Kidney epithelial cell (primary cell): ENCODE measurements at regions not wholly inside any gene's neighbourhood (a gene's known extent, or its start where the extent isn't known, plus 50 kb on each side); places are given as distances from the start of the nearest gene placed in this dataset.

Experiments
- DNase-seq: peaks from one replicate; pipeline ENCODE4 v3.0.0-alpha.2; 2010; ENCODE audit warnings: low read depth
- H3K27me3 ChIP-seq: 2 replicates; pipeline ENCODE4 v1.6.0; 2011; ENCODE audit warnings: low read length; ENCODE audit not compliant: control insufficient read depth, insufficient read depth
- H3K36me3 ChIP-seq: 2 replicates; pipeline ENCODE4 v1.5.1; 2011; ENCODE audit warnings: low read length; ENCODE audit not compliant: control insufficient read depth, insufficient read depth
- H3K4me3 ChIP-seq: 2 replicates; pipeline ENCODE4 v1.5.1; 2011; ENCODE audit warnings: low read depth, mild to moderate bottlenecking, control low read depth, low read length
- TF ChIP-seq, protein P1 (sequence below): IDR thresholded peaks from 2 replicates; pipeline ENCODE4 v1.5.1; 2011; ENCODE audit warnings: mild to moderate bottlenecking, moderate library complexity, low read length, control low read depth, inconsistent platforms; ENCODE audit not compliant: insufficient read depth, poor library complexity, severe bottlenecking

- no peak for DNase-seq
- H3K27me3 ChIP-seq: no peaks in the 10 kb centered on the region
- H3K36me3 ChIP-seq: no peaks in the 10 kb centered on the region
- TF ChIP-seq, protein P1, sequence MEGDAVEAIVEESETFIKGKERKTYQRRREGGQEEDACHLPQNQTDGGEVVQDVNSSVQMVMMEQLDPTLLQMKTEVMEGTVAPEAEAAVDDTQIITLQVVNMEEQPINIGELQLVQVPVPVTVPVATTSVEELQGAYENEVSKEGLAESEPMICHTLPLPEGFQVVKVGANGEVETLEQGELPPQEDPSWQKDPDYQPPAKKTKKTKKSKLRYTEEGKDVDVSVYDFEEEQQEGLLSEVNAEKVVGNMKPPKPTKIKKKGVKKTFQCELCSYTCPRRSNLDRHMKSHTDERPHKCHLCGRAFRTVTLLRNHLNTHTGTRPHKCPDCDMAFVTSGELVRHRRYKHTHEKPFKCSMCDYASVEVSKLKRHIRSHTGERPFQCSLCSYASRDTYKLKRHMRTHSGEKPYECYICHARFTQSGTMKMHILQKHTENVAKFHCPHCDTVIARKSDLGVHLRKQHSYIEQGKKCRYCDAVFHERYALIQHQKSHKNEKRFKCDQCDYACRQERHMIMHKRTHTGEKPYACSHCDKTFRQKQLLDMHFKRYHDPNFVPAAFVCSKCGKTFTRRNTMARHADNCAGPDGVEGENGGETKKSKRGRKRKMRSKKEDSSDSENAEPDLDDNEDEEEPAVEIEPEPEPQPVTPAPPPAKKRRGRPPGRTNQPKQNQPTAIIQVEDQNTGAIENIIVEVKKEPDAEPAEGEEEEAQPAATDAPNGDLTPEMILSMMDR: no peak
- H3K4me3 ChIP-seq: no peak overlapping the region
Observed at GRCh38 chr1:175873290-175873935, 130.0 kb upstream of the TNR start.

GRCh38 chr1:175872588-175872987 lies 129.2 kb upstream of the TNR start:
- DNase-seq: no peak
- TF ChIP-seq, protein P1: no peak
- Histone ChIP-seq H3K27me3 (no peaks in the 10 kb centered on the region), H3K36me3 (no peaks in the 10 kb centered on the region), H3K4me3 (no peak overlapping the region)

- no peaks in the 10 kb centered on the region for H3K27me3 ChIP-seq
- TF ChIP-seq, protein P1: no peak
- no peak for DNase-seq
- no peaks in the 10 kb centered on the region for H3K36me3 ChIP-seq
- no peak overlapping the region for H3K4me3 ChIP-seq
Observed at GRCh38 chr1:175871647-175872046, 128.3 kb upstream of the TNR start.

GRCh38 chr1:175870217-175870616 lies 126.8 kb upstream of the TNR start:
- no peak for DNase-seq
- Histone ChIP-seq H3K36me3 (no peaks in the 10 kb centered on the region), H3K4me3 (no peak overlapping the region), H3K27me3 (no peaks in the 10 kb centered on the region)
- TF ChIP-seq, protein P1: no peak

DNA sequence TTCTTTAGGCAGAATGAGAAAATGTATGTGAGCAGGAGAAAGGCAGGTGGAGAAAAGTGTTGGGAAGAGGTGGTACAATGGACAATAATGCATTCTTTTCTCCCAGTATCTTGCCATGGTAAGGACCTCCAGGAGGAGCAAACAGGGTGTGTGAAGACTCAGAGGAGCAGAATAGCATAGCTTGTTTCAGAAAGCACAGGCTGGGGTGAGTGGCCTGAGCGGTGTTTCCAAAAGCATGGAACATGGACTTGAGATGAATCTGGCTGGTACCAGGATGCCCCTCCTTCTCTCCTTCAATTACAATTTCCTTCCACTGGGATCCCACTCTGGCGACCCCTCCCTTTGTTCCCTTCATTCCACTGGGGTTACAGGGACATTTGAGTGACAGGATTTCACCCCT lies 123.4 kb upstream of the TNR start:
- H3K4me3 ChIP-seq: no peak overlapping the region
- no peaks in the 10 kb centered on the region for H3K27me3 ChIP-seq
- DNase-seq: no peak
- TF ChIP-seq, protein P1: no peak
- H3K36me3 ChIP-seq: no peaks in the 10 kb centered on the region
